ENCODE measurements at regions not wholly inside any gene's neighbourhood (a gene's known extent, or its start where the extent isn't known, plus 50 kb on each side); places are given as distances from the start of the nearest gene placed in this dataset.

- TF ChIP-seq CTCF (IDR thresholded peaks at IDR 0.05; ENCODE audit: low read depth, low read length, missing control alignments), result no peak
- H3K4me3 ChIP-seq (replicated peaks; ENCODE audit: low read depth, low read length), result no peak overlapping the region
- no peak for DNase-seq (ENCODE audit: extremely low read depth, low read depth)
These were observed 283.9 kb downstream of the SDHAF3 start for GRCh38 chr7:97401398-97401797.

DNA sequence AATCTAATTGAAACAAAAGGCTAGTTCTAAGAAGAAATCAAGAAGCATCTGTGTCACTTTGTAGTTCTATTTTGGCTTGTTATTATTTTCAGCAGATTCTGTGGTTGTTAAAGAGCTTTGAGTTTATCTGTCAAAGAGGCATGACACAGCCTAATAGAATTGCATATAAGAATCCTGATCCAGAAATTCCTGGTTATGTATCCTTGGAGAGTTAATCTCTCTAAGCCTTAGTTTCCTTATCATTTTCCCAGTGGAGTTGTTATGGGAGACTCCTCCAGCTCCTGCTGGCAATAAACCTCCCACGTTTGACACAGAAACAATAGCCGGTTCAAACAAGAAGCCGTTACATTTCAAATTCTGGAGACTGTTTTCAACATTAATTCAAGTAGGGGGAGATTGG lies 288.3 kb downstream of the SDHAF3 start:
- no peak for TF ChIP-seq CTCF (IDR thresholded peaks at IDR 0.05; ENCODE audit: low read depth, low read length, missing control alignments)
- no peak overlapping the region for H3K4me3 ChIP-seq (replicated peaks; ENCODE audit: low read depth, low read length)

DNA sequence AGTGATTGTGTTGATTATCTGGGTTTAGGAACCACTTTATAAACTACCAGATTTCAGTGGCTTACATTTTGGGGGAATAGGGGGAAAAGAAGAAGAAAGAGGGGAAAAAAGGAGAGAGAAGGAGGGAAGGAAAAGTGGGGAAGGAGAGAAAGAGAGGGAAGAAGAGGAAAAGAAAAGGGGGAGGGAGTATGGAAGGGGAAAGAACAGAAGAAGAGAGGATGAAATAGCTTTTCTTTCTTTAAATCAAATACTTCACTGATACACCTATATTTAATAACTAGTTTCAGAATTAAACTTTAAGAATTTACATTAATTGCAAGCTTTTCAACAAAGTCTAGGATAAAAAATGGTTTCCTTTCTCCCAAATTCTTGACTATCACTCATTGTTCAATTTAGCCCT lies 289.6 kb downstream of the SDHAF3 start:
- H3K4me3 ChIP-seq (replicated peaks; ENCODE audit: low read depth, low read length), result no peak overlapping the region
- DNase-seq (ENCODE audit: extremely low read depth, low read depth), result no peak
- TF ChIP-seq CTCF (IDR thresholded peaks at IDR 0.05; ENCODE audit: low read depth, low read length, missing control alignments), result no peak

More for the DNA sequence above, 288.3 kb downstream of the SDHAF3 start:
- DNase-seq (ENCODE audit: extremely low read depth, low read depth), result no peak

- no peak for DNase-seq (ENCODE audit: extremely low read depth, low read depth)
- no peak for TF ChIP-seq CTCF (IDR thresholded peaks at IDR 0.05; ENCODE audit: low read depth, low read length, missing control alignments)
- H3K4me3 ChIP-seq (replicated peaks; ENCODE audit: low read depth, low read length), result no peak overlapping the region
These were observed 291.8 kb downstream of the SDHAF3 start for GRCh38 chr7:97409346-97409745.

DNA sequence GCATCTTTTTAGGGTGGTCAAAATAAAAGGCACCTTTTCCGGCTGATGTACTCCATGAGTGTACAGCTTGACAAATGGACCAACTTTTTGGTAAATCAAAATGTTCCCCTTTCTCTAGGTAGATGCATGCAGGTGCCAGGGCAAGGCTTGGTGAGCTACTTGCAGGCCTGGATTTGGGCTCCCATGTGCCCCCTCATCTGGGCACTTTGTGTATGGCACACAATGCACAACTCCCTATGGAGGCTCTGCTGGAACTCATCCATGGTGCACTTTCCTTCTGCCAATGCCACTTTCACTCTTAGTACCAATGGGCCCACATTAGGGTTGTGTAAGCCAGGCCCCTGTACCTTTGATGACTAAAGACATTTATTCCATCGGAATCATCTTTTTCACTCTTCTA lies 300.8 kb downstream of the SDHAF3 start:
- no peak for TF ChIP-seq CTCF (IDR thresholded peaks at IDR 0.05; ENCODE audit: low read depth, low read length, missing control alignments)
- no peak overlapping the region for H3K4me3 ChIP-seq (replicated peaks; ENCODE audit: low read depth, low read length)
- no peak for DNase-seq (ENCODE audit: extremely low read depth, low read depth)

- H3K4me3 ChIP-seq (replicated peaks; ENCODE audit: low read depth, low read length), result no peak overlapping the region
- no peak for DNase-seq (ENCODE audit: extremely low read depth, low read depth)
These were observed 302.4 kb downstream of the SDHAF3 start for GRCh38 chr7:97419898-97420297.

More at GRCh38 chr7:97419898-97420297, 302.4 kb downstream of the SDHAF3 start:
- TF ChIP-seq CTCF (IDR thresholded peaks at IDR 0.05; ENCODE audit: low read depth, low read length, missing control alignments), result no peak

Measured in HFF-Myc (cell line).